Fibroblast of pulmonary artery (primary cell): ENCODE measurements at regions not wholly inside any gene's neighbourhood (a gene's known extent, or its start where the extent isn't known, plus 50 kb on each side); places are given as distances from the start of the nearest gene placed in this dataset.
A peak's percentile ranks its signal among the peaks of the same experiment; 100 is the strongest.

ENCODE experiments used
- DNase-seq: peaks from one replicate; pipeline ENCODE4 v3.0.0-alpha.2; 2010; ENCODE audit warnings: low read depth
- H3K4me3 ChIP-seq: replicated peaks from 2 replicates; pipeline ENCODE4 v1.5.1; 2011; ENCODE audit warnings: low read depth, mild to moderate bottlenecking, control low read depth, low read length, moderate library complexity
- CTCF ChIP-seq: IDR thresholded peaks from 2 replicates; pipeline ENCODE4 v1.5.1; 2011; ENCODE audit warnings: mild to moderate bottlenecking, control low read depth, low read length, inconsistent platforms; ENCODE audit errors: missing control alignments

- no peak for DNase-seq
- no peak for TF ChIP-seq CTCF
- no peak overlapping the region for H3K4me3 ChIP-seq
Observed at GRCh38 chr4:185945906-185946305, 123.0 kb upstream of the TLR3 start.

GRCh38 chr4:185950891-185951290 is 118.1 kb upstream of the TLR3 start:
- peak; percentile 63 for DNase-seq
- TF ChIP-seq CTCF, result no peak
- no peak overlapping the region for H3K4me3 ChIP-seq

- no peak for TF ChIP-seq CTCF
- H3K4me3 ChIP-seq, result no peak overlapping the region
- no peak for DNase-seq
Observed at GRCh38 chr4:185955151-185955770, 113.7 kb upstream of the TLR3 start.

GRCh38 chr4:185955826-185956543 is 113.0 kb upstream of the TLR3 start:
- no peak for TF ChIP-seq CTCF
- DNase-seq, result no peak
- no peak overlapping the region for H3K4me3 ChIP-seq

- no peak overlapping the region for H3K4me3 ChIP-seq
- no peak for TF ChIP-seq CTCF
- no peak for DNase-seq
Observed at GRCh38 chr4:185956544-185956940, 112.4 kb upstream of the TLR3 start.

GRCh38 chr4:185958094-185958747 is 110.7 kb upstream of the TLR3 start:
- H3K4me3 ChIP-seq, result no peak overlapping the region
- DNase-seq, result no peak
- no peak for TF ChIP-seq CTCF
